ENCODE measurements at regions not wholly inside any gene's neighbourhood (a gene's known extent, or its start where the extent isn't known, plus 50 kb on each side); places are given as distances from the start of the nearest gene placed in this dataset.

DNA sequence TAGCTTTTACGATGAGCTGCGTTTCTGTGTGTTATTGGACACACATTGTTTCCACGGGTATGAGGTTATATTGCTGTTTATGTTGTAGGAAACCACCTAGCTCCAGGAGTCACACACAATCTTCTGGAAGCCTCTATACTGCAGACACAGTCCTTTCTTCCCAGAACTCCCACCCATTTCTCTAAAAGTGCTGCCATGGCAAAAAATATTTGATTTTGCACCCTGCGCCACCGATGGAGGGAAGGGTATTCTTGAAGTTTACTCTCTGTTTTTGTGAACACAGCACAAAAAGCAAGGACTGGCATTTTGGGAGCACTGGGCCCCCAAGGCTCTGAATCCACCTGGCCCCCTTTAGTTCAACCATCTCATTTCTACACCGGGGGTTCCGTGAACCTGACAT lies 187.5 kb downstream of the ICE1 start:
- TF ChIP-seq, protein P1, sequence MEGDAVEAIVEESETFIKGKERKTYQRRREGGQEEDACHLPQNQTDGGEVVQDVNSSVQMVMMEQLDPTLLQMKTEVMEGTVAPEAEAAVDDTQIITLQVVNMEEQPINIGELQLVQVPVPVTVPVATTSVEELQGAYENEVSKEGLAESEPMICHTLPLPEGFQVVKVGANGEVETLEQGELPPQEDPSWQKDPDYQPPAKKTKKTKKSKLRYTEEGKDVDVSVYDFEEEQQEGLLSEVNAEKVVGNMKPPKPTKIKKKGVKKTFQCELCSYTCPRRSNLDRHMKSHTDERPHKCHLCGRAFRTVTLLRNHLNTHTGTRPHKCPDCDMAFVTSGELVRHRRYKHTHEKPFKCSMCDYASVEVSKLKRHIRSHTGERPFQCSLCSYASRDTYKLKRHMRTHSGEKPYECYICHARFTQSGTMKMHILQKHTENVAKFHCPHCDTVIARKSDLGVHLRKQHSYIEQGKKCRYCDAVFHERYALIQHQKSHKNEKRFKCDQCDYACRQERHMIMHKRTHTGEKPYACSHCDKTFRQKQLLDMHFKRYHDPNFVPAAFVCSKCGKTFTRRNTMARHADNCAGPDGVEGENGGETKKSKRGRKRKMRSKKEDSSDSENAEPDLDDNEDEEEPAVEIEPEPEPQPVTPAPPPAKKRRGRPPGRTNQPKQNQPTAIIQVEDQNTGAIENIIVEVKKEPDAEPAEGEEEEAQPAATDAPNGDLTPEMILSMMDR (IDR thresholded peaks at IDR 0.05; ENCODE audit: low read depth, low read length): no peak
- no peak for TF ChIP-seq POLR2A (IDR thresholded peaks at IDR 0.05; ENCODE audit: extremely low read depth, insufficient read length)
- TF ChIP-seq, protein P2, sequence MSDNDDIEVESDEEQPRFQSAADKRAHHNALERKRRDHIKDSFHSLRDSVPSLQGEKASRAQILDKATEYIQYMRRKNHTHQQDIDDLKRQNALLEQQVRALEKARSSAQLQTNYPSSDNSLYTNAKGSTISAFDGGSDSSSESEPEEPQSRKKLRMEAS (IDR thresholded peaks at IDR 0.05; ENCODE audit: low read depth, low read length): no peak
- TF ChIP-seq MYC (IDR thresholded peaks at IDR 0.05; ENCODE audit: low read depth, low read length): no peak

Data from NB4 (cell line).